ENCODE measurements at regions not wholly inside any gene's neighbourhood (a gene's known extent, or its start where the extent isn't known, plus 50 kb on each side); places are given as distances from the start of the nearest gene placed in this dataset.

DNA sequence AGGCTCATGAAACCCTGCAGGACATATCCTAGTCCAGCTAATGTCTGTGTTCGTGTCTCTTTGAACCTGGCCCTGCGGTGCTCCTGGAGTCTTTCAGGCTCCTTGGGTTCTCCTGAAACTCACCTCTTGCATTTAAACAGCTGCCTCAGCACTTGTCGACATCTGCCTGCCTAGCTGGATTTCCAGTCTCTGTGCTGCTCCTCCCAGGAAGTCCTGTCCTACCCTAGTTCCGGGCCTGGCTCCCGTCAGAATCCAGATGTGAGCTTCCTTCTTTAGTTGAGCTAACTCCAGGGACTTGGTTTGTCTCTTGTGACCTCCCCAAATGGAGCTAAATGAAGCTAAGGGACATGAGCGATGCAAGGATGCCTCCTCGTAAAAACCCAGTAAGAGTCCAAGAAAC lies 155.2 kb upstream of the PIRT start:
- TF ChIP-seq, protein P1, sequence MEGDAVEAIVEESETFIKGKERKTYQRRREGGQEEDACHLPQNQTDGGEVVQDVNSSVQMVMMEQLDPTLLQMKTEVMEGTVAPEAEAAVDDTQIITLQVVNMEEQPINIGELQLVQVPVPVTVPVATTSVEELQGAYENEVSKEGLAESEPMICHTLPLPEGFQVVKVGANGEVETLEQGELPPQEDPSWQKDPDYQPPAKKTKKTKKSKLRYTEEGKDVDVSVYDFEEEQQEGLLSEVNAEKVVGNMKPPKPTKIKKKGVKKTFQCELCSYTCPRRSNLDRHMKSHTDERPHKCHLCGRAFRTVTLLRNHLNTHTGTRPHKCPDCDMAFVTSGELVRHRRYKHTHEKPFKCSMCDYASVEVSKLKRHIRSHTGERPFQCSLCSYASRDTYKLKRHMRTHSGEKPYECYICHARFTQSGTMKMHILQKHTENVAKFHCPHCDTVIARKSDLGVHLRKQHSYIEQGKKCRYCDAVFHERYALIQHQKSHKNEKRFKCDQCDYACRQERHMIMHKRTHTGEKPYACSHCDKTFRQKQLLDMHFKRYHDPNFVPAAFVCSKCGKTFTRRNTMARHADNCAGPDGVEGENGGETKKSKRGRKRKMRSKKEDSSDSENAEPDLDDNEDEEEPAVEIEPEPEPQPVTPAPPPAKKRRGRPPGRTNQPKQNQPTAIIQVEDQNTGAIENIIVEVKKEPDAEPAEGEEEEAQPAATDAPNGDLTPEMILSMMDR (IDR thresholded peaks at IDR 0.05; ENCODE audit: control insufficient read depth, extremely low read depth, insufficient read depth): no peak
- DNase-seq (ENCODE audit: low read depth): no peak
- no peak overlapping the region for H3K4me3 ChIP-seq (ENCODE audit: low read depth, low read length)

DNA sequence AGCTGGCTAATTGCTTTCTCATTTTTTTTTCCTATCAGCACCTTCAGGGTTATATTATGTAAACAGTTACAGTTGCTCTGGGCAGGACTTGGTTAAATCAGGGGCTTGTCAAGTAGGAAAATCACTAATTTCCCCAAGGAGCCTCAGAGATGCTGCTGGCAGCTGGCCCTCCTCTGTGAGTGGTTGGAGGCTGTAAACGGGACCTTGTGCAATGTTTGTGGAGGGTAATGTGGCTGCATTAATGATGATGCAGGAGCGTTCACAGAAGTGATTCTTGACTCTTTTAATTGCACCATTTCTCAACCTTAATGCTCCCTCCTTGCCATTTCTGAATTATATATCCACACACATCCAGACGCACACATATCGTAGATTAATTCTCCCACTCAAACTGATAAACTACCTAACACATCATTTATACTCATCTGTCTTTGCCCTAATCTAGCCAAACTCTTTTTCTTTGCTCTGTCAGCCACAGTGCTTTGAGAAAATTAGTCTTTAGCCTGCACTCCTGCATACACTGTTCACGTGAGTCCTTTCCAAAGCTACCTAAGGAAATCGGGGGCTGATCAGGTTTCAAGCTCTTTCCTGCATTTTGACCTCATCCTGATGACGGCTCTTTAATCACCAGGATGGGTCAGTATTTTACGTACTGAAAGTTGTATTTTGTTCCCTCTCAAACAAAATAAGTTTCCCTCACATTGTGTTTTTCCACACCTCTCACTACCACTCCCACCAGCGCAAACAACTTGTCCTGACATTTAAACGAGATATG lies 154.4 kb upstream of the PIRT start:
- no peak overlapping the region for H3K4me3 ChIP-seq (ENCODE audit: low read depth, low read length)
- DNase-seq (ENCODE audit: low read depth): no peak
- TF ChIP-seq, protein P1 (IDR thresholded peaks at IDR 0.05; ENCODE audit: control insufficient read depth, extremely low read depth, insufficient read depth): no peak

- H3K4me3 ChIP-seq (ENCODE audit: low read depth, low read length): no peak overlapping the region
- TF ChIP-seq, protein P1 (IDR thresholded peaks at IDR 0.05; ENCODE audit: control insufficient read depth, extremely low read depth, insufficient read depth): no peak
- no peak for DNase-seq (ENCODE audit: low read depth)
These were observed 149.9 kb upstream of the PIRT start for GRCh38 chr17:10987786-10988185.

- TF ChIP-seq, protein P1 (IDR thresholded peaks at IDR 0.05; ENCODE audit: control insufficient read depth, extremely low read depth, insufficient read depth): no peak
- H3K4me3 ChIP-seq (ENCODE audit: low read depth, low read length): no peak overlapping the region
- no peak for DNase-seq (ENCODE audit: low read depth)
These were observed 146.3 kb upstream of the PIRT start for GRCh38 chr17:10984220-10984619.

DNA sequence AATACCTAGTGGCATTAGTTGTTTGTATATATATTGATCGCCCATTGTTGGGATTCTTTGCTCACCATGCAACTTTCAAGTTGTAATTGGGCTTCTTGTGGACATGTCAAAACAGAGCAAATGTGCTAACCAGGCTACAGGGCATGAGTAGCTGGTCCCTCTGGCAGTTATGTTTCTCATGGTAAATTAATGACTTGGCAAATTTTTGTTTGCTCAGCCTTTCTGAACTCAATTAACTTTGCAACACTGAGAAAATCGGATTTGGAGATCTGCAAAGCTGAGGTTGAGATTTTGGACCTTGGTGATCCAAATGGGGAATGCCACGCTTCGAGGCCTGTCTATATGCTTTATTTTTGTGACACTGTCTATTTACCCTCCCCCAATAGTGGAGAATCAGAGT lies 138.5 kb upstream of the PIRT start:
- no peak overlapping the region for H3K4me3 ChIP-seq (ENCODE audit: low read depth, low read length)
- TF ChIP-seq, protein P1 (IDR thresholded peaks at IDR 0.05; ENCODE audit: control insufficient read depth, extremely low read depth, insufficient read depth): no peak
- no peak for DNase-seq (ENCODE audit: low read depth)

DNA sequence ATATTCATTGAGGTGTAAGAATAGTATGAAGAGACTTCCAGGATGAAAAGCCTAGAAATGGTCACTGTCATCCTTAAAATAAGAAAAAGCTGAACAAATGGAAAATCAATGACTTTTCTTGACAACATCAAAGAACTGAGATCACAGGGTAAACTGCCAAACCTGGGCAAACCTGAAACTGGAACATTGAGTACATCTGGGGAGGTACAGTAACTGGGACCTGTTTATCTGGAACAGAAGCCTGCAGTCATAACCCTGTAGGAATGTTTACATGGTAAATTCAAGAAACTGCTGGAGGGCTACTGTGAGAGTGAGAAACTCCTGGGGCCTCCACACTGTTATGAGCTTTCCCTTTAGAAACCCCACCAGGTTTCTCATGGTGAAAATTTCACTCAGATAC lies 130.1 kb upstream of the PIRT start:
- TF ChIP-seq, protein P1 (IDR thresholded peaks at IDR 0.05; ENCODE audit: control insufficient read depth, extremely low read depth, insufficient read depth): no peak
- DNase-seq (ENCODE audit: low read depth): peak; percentile 18
- H3K4me3 ChIP-seq (ENCODE audit: low read depth, low read length): no peak overlapping the region

DNA sequence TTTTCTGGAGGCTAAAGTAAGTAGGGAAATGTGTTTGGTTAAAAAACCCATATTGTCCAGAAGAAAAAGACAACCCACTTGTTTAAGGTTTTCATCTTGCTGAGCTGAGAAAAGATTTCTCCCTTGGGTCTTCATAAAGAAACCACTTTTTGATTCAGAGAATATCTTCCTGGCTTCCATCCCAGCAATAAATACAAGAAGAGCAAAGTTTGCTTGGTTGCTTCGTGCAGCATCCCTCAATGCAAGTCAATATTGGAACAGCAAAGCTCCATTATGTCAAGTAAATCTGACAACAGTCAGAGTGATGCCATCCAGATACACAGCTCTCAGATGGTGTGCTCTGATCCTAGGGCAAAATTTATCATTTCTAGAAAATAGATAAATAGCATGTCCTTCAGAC lies 118.9 kb upstream of the PIRT start:
- TF ChIP-seq, protein P1 (IDR thresholded peaks at IDR 0.05; ENCODE audit: control insufficient read depth, extremely low read depth, insufficient read depth): no peak
- no peak overlapping the region for H3K4me3 ChIP-seq (ENCODE audit: low read depth, low read length)
- DNase-seq (ENCODE audit: low read depth): no peak

All from LNCaP clone FGC (cell line).